GM23338 (cell line): ENCODE measurements at regions not wholly inside any gene's neighbourhood (a gene's known extent, or its start where the extent isn't known, plus 50 kb on each side); places are given as distances from the start of the nearest gene placed in this dataset.

Experiments
- POLR2AphosphoS5 ChIP-seq: IDR thresholded peaks from 2 replicates; pipeline ENCODE4 v1.6.1; 2016; ENCODE audit warnings: antibody characterized with exemption, low read depth
- TF ChIP-seq, protein P1 (sequence below), 2 experiments: fragments of 200-600 bp in 1 of 2; sonication (generic) in 1 of 2; conservative IDR thresholded peaks; 2 replicates each; pipeline versions ENCODE4 v1.5.1 to v1.6.1; 2016 to 2017; ENCODE audit warnings: antibody characterized with exemption in 2 of 2, low read depth in 2 of 2, mild to moderate bottlenecking in 2 of 2, moderate library complexity in 1 of 2
- TF ChIP-seq, protein P2 (sequence below): IDR thresholded peaks from 2 replicates; pipeline ENCODE4 v1.6.1; 2016; ENCODE audit warnings: antibody characterized with exemption

DNA sequence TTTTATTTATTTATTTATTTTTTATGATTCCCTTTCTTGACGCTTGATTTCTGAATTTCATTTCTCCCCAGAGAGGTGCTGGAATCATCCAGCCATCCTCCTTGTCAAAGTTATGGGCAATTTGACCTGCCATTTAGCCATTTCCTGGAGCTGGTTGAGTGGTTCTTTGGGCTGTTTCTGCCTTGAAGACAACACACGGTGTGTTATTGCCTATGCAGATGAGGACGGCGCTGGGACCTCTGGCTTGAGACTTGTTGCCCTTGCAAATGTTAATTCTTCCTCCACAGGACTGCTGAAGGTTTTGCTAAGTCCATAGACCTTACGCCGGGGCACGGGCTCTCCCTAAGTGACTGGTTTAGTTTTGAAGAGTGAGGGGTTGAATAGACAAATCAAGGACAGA lies 147.9 kb upstream of the PLET1 start:
- no peak for TF ChIP-seq POLR2AphosphoS5
- TF ChIP-seq, protein P1, sequence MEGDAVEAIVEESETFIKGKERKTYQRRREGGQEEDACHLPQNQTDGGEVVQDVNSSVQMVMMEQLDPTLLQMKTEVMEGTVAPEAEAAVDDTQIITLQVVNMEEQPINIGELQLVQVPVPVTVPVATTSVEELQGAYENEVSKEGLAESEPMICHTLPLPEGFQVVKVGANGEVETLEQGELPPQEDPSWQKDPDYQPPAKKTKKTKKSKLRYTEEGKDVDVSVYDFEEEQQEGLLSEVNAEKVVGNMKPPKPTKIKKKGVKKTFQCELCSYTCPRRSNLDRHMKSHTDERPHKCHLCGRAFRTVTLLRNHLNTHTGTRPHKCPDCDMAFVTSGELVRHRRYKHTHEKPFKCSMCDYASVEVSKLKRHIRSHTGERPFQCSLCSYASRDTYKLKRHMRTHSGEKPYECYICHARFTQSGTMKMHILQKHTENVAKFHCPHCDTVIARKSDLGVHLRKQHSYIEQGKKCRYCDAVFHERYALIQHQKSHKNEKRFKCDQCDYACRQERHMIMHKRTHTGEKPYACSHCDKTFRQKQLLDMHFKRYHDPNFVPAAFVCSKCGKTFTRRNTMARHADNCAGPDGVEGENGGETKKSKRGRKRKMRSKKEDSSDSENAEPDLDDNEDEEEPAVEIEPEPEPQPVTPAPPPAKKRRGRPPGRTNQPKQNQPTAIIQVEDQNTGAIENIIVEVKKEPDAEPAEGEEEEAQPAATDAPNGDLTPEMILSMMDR (conservative IDR thresholded peaks at IDR 0.05; ENCODE audit: low read depth in 2 of 2): no peak
- TF ChIP-seq, protein P2, sequence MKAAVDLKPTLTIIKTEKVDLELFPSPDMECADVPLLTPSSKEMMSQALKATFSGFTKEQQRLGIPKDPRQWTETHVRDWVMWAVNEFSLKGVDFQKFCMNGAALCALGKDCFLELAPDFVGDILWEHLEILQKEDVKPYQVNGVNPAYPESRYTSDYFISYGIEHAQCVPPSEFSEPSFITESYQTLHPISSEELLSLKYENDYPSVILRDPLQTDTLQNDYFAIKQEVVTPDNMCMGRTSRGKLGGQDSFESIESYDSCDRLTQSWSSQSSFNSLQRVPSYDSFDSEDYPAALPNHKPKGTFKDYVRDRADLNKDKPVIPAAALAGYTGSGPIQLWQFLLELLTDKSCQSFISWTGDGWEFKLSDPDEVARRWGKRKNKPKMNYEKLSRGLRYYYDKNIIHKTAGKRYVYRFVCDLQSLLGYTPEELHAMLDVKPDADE: no peak
